C4-2B (cell line): ENCODE measurements at regions not wholly inside any gene's neighbourhood (a gene's known extent, or its start where the extent isn't known, plus 50 kb on each side); places are given as distances from the start of the nearest gene placed in this dataset.

ENCODE experiments used
- CTCF ChIP-seq: fragments of 450-650 bp; conservative IDR thresholded peaks from 2 replicates; pipeline ENCODE4 v1.5.1; 2017; ENCODE audit warnings: mild to moderate bottlenecking
- ZFX ChIP-seq: fragments of 450-650 bp; IDR thresholded peaks from 2 replicates; pipeline ENCODE4 v1.6.1; 2017

- TF ChIP-seq CTCF (no peak), ZFX (no peak)
Measured at GRCh38 chr11:92838759-92839310, 130.6 kb upstream of the MTNR1B start.
